GM21381 (cell line): ENCODE measurements at regions not wholly inside any gene's neighbourhood (a gene's known extent, or its start where the extent isn't known, plus 50 kb on each side); places are given as distances from the start of the nearest gene placed in this dataset.
"Not testable (repeated sequence)": the region's sequence is repeated elsewhere in the genome, so short reads cannot be mapped to it uniquely, and the experiment has no call there.

Experiments used
- ATAC-seq: cut with Tn5 transposase; IDR thresholded peaks from one replicate; pipeline ENCODE4 v1.9.1; 2021; ENCODE audit warnings: mild to moderate bottlenecking, moderate library complexity; ENCODE audit not compliant: unreplicated experiment

DNA sequence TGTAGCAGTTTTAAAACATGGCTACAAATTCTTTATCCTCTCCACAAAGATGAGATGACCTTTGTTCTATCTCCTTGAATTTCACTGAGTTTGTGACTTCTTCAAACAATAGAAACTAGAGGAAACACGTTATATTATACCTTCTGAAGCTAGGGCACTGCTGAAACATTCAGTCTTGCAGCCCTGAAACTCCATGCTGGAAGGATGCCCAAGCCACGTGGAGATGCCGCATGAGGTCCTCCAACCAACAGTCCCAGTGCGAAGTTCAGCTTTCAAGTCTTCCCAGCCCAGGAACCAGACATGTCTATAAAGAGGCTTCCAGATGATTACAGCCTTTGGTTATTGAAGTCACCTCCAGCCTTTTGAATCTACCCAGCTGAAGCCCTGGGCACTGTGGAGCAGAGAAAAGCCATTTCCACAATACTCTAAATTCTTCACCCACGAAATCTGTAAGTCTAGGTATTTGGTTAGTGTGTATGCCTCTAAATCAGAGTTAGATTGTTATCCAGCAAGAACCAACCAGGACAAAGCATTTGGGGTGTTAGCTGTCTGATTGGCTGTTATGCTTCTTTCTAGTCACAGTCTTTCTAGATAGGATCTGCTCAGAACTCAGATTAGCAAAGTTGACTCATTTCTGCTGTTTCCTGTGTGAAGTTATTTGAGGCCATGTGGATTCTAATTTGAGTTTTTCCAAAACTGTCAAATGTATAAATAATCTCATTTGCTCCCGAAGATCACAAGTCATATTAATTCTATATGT, 186.5 kb upstream of the TMEM72 start:
- ATAC-seq: no peak

- peak; percentile 74 for ATAC-seq
These were observed 185.7 kb upstream of the TMEM72 start for GRCh38 chr10:44725404-44725803.

DNA sequence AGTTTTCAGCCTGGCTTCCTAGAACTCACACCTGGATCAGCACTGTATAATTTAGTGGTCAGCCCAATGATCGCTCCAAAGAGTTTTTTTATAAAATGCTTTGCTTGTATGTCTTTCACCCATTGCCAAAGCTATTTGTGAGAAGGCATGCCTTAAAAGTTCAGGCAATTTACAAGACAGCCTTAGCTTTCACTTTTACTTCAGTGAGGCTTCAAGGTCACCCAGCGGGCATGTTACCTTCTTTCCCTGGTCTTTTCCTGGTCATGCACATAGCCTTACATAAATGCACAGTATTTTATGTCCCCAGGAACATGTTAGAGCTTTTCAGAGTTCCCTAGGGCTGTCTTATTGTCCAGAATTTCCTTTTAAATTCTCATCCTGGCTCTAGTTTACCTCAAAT, 179.9 kb upstream of the TMEM72 start:
- ATAC-seq: no peak

DNA sequence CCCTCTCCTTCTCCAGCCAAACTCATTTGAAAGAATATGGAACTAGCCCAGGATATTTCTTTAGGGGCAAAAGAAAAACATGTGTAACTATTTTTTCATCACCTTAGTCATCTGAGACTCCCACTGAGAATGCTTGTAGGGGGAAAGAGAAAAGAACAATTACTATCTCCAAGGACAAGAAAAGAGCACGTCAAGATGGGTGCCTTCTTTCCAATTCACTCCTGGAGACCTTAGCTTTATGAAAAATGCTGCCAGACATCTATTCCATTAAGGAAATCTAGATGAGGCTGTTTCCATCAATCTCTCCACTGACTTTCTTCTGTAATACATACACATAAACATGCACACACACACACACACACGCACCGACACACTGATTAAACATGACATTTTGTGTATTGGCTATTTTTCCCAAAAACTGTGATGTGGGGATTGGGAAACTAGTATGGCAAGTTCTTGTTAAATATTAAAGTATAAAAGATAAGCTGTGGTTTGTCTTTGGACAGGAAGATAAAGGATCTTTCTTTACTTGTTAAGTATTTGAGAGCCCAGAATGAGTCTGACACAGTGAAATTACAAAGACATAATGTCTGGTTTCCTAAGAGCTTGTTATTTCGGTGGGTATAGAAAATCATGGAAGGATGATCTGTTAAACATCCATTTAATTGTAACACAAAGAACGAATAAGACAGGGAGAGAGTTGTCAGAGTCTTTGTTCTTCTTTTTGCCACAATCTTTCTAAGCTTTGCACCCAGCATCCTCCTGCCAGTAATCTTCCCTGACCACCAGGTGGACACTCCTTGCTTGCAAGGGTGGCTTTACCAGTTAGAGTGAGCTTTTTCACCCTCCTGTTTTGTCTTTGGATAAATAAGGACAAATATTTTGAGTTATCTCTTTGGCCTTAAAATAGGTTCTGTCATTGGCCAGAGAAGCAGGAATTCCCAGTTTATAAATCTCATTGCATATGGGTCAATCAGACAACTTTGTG, 177.3 kb upstream of the TMEM72 start:
- ATAC-seq: no peak

DNA sequence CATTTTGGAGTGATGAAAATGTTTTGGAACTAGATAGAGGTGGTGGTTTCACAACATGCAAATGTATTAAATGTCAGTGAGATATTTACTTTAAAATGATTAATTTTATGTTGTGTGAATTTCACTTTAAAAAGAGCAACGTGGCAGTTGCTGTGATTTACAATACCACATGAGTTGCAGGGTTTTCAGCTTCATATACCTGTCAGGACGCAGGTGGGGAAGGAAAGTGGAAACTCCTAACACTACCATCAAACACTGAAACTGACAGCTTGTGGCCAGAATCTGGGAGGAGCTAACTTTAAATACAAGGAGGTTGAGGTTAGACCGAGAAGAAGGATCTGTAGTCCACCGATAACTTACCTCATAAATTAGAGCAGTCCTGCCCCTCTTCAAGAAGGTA, 168.9 kb upstream of the TMEM72 start:
- no peak for ATAC-seq

DNA sequence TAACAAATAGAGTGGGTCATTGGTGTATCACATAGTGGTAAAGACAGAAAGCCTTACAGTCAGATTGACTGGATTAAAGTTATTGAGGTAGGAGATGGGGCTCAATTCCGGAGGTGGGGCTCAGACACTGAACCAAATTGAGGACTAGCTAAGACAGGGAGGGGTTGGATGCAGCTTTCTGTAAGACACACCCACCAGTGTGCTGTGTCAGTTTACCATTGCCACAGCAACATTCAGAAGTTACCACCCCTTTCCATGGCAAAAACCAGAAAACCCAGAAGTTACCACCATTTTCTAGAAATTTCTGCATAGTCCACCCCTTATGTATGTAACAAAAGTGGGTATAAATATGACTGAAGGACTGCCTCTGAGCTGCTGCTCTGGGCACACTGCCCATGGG, 167.6 kb upstream of the TMEM72 start:
- no peak for ATAC-seq

DNA sequence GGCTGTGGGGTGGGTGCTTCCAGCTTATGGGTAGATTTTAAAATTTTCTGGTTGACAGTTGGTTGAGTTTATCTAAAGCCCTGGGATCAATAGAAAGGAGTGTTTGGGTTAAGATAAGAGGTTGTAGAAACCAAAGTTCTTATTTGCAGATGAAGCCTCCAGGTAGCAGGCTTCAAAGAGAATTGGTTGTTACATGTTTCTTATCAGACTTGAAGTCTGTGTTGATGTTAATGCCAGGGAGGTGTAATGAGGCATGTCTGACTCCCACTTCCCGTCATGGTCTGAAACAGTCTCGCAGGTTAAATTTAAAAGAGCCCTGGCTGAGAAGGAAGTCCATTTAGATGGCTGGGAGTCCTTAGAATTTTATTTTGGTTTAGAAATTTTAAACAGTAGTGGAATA, 165.2 kb upstream of the TMEM72 start:
- no peak for ATAC-seq

DNA sequence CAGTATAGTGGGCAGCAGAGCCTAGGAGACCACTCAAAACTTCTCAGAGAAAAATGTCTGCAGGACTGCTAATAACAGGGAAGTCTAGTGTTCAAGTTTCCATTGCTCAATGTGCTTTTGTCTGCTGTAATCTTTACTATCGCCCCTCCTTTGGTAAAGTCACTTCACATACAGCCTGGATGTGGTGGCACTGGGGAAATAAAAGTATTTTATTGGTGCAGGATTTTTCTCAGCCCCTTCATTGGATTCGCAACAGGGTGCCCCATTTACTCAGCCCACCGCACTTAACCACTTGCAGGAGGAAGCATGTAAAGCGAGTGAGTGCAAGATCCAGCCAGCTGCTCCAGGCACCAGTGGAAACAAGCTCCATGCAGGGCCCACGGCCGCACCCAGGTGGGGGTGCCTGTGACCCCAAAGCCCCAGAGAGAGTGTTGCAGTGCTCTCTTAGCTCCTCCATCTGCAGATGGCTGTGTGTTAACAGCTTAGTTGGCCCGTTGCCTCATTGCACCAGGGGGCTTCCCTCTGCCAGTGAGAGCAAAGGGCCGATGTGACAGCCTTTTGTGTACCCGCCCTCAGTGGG, 163.5 kb upstream of the TMEM72 start:
- no peak for ATAC-seq

- no peak for ATAC-seq
These were observed 162.0 kb upstream of the TMEM72 start for GRCh38 chr10:44749151-44749550.

- ATAC-seq: no peak
These were observed 158.4 kb upstream of the TMEM72 start for GRCh38 chr10:44752451-44753441.

GRCh38 chr10:44754355-44754754, 156.8 kb upstream of the TMEM72 start:
- not testable (repeated sequence) for ATAC-seq

- no peak for ATAC-seq
These were observed 155.7 kb upstream of the TMEM72 start for GRCh38 chr10:44755481-44755880.

DNA sequence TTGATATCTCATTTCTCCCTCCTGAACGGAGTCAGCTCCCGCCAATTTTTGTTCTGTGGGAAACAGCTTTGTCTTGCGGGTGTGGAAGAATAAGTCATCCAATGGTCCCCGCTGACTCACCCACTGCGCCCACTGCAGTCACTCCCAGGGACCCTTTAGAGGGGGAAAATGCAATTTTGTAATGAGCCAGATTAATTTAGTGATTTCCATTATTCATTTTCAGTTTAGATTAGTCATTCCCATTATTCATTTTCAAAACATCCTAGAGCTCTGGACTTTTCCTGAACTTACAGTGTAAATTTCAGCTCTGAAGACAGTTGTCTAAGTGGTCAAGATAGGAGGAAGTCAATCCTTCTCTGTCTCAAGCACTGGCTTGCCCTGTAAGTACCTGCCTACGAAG, 154.9 kb upstream of the TMEM72 start:
- no peak for ATAC-seq

- no peak for ATAC-seq
These were observed 153.5 kb upstream of the TMEM72 start for GRCh38 chr10:44757551-44758205.

DNA sequence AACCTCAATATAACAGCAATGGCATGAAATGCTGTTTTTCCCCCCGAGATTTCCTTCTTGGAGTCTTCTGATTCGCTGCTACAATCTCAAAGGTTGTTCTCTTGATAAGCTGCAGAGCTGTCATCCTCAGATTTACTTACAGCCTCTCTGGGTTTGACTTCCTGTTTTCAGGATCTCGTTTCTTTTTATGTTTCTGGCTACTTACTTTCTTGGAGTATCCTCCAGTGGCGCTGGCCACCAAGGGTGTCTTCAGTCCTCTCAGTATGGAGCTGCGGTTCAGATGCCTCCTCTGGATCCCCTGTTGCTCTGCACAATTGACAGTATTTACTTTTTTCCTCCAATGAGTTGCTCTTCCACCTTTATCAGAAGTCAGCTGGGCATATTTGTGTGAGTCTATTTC, 152.0 kb upstream of the TMEM72 start:
- ATAC-seq: no peak

DNA sequence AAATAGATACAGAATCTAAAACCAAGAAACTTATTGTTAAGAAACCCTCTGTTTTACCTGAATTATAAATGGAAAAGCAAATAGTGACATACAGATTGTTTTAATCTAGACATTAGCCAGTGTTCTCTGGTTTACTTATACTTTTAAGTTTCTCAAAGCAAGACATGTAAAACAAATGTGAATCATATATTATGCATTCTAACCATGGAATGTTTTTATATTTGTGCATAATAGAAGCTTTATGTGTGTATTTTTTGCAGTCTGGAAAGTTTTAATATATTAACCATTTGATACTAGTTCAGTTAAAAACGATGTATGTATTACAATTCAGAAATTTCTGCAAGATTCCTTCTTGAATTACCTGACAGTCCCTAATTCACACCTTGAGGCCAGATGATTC, 150.6 kb upstream of the TMEM72 start:
- ATAC-seq: no peak

GRCh38 chr10:44761076-44761475, 150.1 kb upstream of the TMEM72 start:
- ATAC-seq: no peak

GRCh38 chr10:44763331-44763730, 147.8 kb upstream of the TMEM72 start:
- no peak for ATAC-seq

GRCh38 chr10:44765299-44765698, 145.8 kb upstream of the TMEM72 start:
- ATAC-seq: no peak

- ATAC-seq: no peak
These were observed 144.5 kb upstream of the TMEM72 start for GRCh38 chr10:44766631-44767030.
